ENCODE measurements at regions not wholly inside any gene's neighbourhood (a gene's known extent, or its start where the extent isn't known, plus 50 kb on each side); places are given as distances from the start of the nearest gene placed in this dataset.

- Histone ChIP-seq H3K4me3 (no peak overlapping the region), H3K27ac (no peak overlapping the region), H3K9me3 (no peaks in the 10 kb centered on the region), H3K4me1 (no peaks in the 10 kb centered on the region), H3K36me3 (no peaks in the 10 kb centered on the region), H3K27me3 (no peaks in the 10 kb centered on the region)
- DNase-seq (no peak), ATAC-seq (no peak)
- TF ChIP-seq CTCF (IDR thresholded peaks at IDR 0.05 in 4 of 5, conservative IDR thresholded peaks at IDR 0.05 in 1 of 5) = no peak
- no peak for TF ChIP-seq POLR2A (IDR thresholded peaks at IDR 0.05)
- in situ Hi-C loops (cut with MboI; ENCODE audit: low sequenced_read_pairs in 4 of 4) = no loop called here
- intact Hi-C loops (cut with DNase I; ENCODE audit: low total_unique reads) = no loop called here
These were observed 163.2 kb upstream of the TRPC7 start for GRCh38 chr5:136528481-136529030.

- TF ChIP-seq CTCF (IDR thresholded peaks at IDR 0.05 in 4 of 5, conservative IDR thresholded peaks at IDR 0.05 in 1 of 5) = no peak
- no peak for DNase-seq
- Histone ChIP-seq H3K27ac (no peak overlapping the region), H3K9me3 (no peaks in the 10 kb centered on the region), H3K27me3 (no peaks in the 10 kb centered on the region), H3K4me3 (no peak overlapping the region), H3K4me1 (no peaks in the 10 kb centered on the region), H3K36me3 (no peaks in the 10 kb centered on the region)
- ATAC-seq = no peak
- intact Hi-C loops (cut with DNase I; ENCODE audit: low total_unique reads) (no loop called here), in situ Hi-C loops (cut with MboI; ENCODE audit: low sequenced_read_pairs in 4 of 4) (no loop called here)
These were observed 162.0 kb upstream of the TRPC7 start for GRCh38 chr5:136527311-136527710.

- intact Hi-C loops (cut with DNase I; ENCODE audit: low total_unique reads) (no loop called here), in situ Hi-C loops (cut with MboI; ENCODE audit: low sequenced_read_pairs in 4 of 4) (no loop called here)
- H3K9me3 ChIP-seq = no peaks in the 10 kb centered on the region
- DNase-seq (no peak), ATAC-seq (no peak)
- no peak overlapping the region for H3K4me3 ChIP-seq
- no peak overlapping the region for H3K27ac ChIP-seq
- H3K4me1 ChIP-seq = no peaks in the 10 kb centered on the region
- TF ChIP-seq POLR2A (IDR thresholded peaks at IDR 0.05) (no peak), CTCF (IDR thresholded peaks at IDR 0.05 in 4 of 5, conservative IDR thresholded peaks at IDR 0.05 in 1 of 5) (no peak)
- no peaks in the 10 kb centered on the region for H3K27me3 ChIP-seq
- no peaks in the 10 kb centered on the region for H3K36me3 ChIP-seq
These were observed 161.4 kb upstream of the TRPC7 start for GRCh38 chr5:136526791-136527190.

- in situ Hi-C loops (cut with MboI; ENCODE audit: low sequenced_read_pairs in 4 of 4) (no loop called here), intact Hi-C loops (cut with DNase I; ENCODE audit: low total_unique reads) (no loop called here)
- no peaks in the 10 kb centered on the region for H3K36me3 ChIP-seq
- no peak overlapping the region for H3K27ac ChIP-seq
- H3K4me3 ChIP-seq = no peak overlapping the region
- no peak for DNase-seq
- TF ChIP-seq POLR2A (IDR thresholded peaks at IDR 0.05) (no peak), CTCF (IDR thresholded peaks at IDR 0.05 in 4 of 5, conservative IDR thresholded peaks at IDR 0.05 in 1 of 5) (no peak)
- ATAC-seq = no peak
- H3K4me1 ChIP-seq = no peaks in the 10 kb centered on the region
- H3K9me3 ChIP-seq = no peaks in the 10 kb centered on the region
- H3K27me3 ChIP-seq = no peaks in the 10 kb centered on the region
These were observed 160.7 kb upstream of the TRPC7 start for GRCh38 chr5:136526021-136526420.

DNA sequence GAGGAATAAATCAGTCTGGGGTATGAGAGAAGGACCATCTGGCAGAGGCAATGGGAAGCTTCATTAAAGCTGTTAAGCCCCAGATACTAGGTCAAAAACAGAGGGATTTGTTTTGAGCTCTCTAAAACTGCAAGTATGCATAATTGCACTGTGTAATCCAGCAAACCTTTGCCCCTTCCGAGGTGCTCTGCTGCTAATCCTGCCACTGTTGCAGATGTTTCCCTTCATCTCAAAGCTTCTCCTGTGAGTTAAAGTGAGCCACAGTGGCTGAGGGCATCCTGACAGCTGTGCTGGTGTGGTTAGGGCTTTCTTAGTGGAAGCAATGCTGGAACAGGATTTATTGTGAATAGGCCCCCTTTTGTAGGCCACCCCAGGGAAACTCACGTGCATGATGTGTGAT is 160.3 kb upstream of the TRPC7 start:
- in situ Hi-C loops (cut with MboI; ENCODE audit: low sequenced_read_pairs in 4 of 4) = no loop called here
- no peak for ATAC-seq
- TF ChIP-seq POLR2A (IDR thresholded peaks at IDR 0.05) (no peak), CTCF (IDR thresholded peaks at IDR 0.05 in 4 of 5, conservative IDR thresholded peaks at IDR 0.05 in 1 of 5) (no peak)
- H3K36me3 ChIP-seq = no peaks in the 10 kb centered on the region
- H3K27ac ChIP-seq = no peak overlapping the region
- no peak for DNase-seq
- intact Hi-C loops (cut with DNase I; ENCODE audit: low total_unique reads) = no loop called here
- H3K9me3 ChIP-seq = no peaks in the 10 kb centered on the region
- no peaks in the 10 kb centered on the region for H3K27me3 ChIP-seq
- no peaks in the 10 kb centered on the region for H3K4me1 ChIP-seq
- H3K4me3 ChIP-seq = no peak overlapping the region
